K562 (cell line): ENCODE measurements at regions not wholly inside any gene's neighbourhood (a gene's known extent, or its start where the extent isn't known, plus 50 kb on each side); places are given as distances from the start of the nearest gene placed in this dataset.

ENCODE experiments used
- CXXC5 ChIP-seq: fragments of 250-450 bp; sonication (Bioruptor Pico); IDR thresholded peaks from 2 replicates; pipeline ENCODE4 v1.8.0; 2022; ENCODE audit warnings: inconsistent platforms, mild to moderate bottlenecking, moderate library complexity
- ESRRA ChIP-seq: fragments of 450-650 bp; IDR thresholded peaks from 2 replicates; pipeline ENCODE4 v1.6.1; 2014; ENCODE audit warnings: low read depth, mild to moderate bottlenecking, moderate library complexity, borderline replicate concordance
- FOXJ3 ChIP-seq: sonication (generic); formaldehyde crosslinking; IDR thresholded peaks from 2 replicates; pipeline ENCODE4 v1.4.0; 2020; ENCODE audit warnings: mild to moderate bottlenecking, missing genetic modification reagents
- HMG20A ChIP-seq: fragments of 450-650 bp; formaldehyde crosslinking; conservative IDR thresholded peaks from 2 replicates; pipeline ENCODE4 v1.4.0; 2020; ENCODE audit warnings: mild to moderate bottlenecking, mixed read lengths
- KLF1 ChIP-seq: fragments of 450-650 bp; IDR thresholded peaks from 2 replicates; pipeline ENCODE4 v1.6.1; 2016; ENCODE audit warnings: missing genetic modification characterization, missing compliant biosample characterization
- LARP7 ChIP-seq: fragments of 450-650 bp; IDR thresholded peaks from 2 replicates; pipeline ENCODE4 v1.6.1; 2016
- PRPF4 ChIP-seq: fragments of 200-400 bp; formaldehyde crosslinking; IDR thresholded peaks from one replicate; pipeline ENCODE4 v1.6.1; 2017; ENCODE audit warnings: low read length, low read depth, mild to moderate bottlenecking; ENCODE audit not compliant: insufficient read depth, poor library complexity, severe bottlenecking
- ZBTB1 ChIP-seq: sonication (generic); formaldehyde crosslinking; IDR thresholded peaks from 2 replicates; pipeline ENCODE4 v1.8.1; 2023; ENCODE audit warnings: missing genetic modification reagents, low read depth, mild to moderate bottlenecking, borderline replicate concordance
- ZNF311 ChIP-seq: fragments of 250-450 bp; sonication (Bioruptor Pico); IDR thresholded peaks from 2 replicates; pipeline ENCODE4 v1.4.0; 2020; ENCODE audit warnings: mild to moderate bottlenecking, moderate library complexity
- ZNF316 ChIP-seq: fragments of 450-650 bp; IDR thresholded peaks from 2 replicates; pipeline ENCODE4 v1.6.1; 2016
- ZNF408 ChIP-seq: fragments of 250-450 bp; sonication (Bioruptor Pico); IDR thresholded peaks from 2 replicates; pipeline ENCODE4 v1.4.0; 2020; ENCODE audit warnings: low read depth, mild to moderate bottlenecking, moderate library complexity
- TF ChIP-seq, protein P1 (sequence below), 3 experiments: IDR thresholded peaks in 2 of 3; conservative IDR thresholded peaks in 1 of 3; 2 replicates each; pipeline ENCODE4 v1.5.1; 2011 to 2012; ENCODE audit warnings: low read length in 3 of 3, mild to moderate bottlenecking in 3 of 3, control low read depth in 2 of 3, improper control_type of control experiment in 1 of 3, inconsistent platforms in 1 of 3, low read depth in 1 of 3, mixed read lengths in 1 of 3, moderate library complexity in 1 of 3; ENCODE audit not compliant: insufficient read depth in 2 of 3
- TF ChIP-seq, protein P2 (sequence below): sonication (generic); formaldehyde crosslinking; IDR thresholded peaks from 2 replicates; pipeline ENCODE4 v1.5.0; 2020; ENCODE audit warnings: missing genetic modification reagents

DNA sequence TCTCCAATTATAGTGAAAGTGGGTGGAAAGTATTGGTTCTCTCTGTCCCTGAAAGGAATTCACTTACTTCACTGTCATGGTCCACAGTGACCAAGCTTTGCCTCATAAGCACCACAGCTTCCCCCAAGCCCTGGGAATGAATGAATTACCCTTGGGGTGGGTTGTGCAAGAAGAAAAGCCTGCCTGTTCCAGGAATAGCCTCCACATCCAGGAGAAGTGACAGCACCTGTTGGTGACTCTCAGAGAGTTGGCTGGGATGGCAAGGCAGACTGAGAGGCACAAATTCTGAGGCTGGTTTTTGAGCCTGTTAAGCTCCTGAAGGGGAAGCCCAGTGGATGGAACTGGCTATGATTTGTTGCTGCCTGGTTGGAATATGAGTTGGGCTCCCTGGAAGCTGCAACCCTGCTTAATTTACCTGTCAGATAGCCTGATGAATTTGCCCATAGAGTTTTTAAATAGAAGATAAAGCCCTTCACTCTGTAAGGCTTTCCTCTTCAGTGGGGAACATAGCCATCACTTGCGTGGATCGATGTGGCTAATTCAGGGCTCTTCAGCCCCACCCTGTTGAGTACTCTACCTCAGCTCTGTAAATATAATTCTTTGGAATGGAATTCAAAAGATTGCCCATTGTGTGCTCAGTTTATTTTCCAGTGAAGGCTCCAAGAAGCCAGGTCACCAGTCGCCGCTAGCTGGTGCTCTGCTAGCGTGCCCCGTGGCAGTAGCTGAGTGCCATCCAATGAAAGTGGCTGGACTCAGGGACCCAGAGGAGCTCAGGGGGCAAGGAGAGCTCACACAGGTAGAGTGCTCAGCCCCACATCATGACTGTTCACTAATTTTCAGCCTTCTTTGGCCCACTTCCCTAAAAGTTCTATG is 479.3 kb downstream of the IRS1 start:
- TF ChIP-seq ZNF408 (no peak), ESRRA (no peak), HMG20A (CRISPR knock-in tag) (no peak), CXXC5 (CRISPR knock-in tag) (no peak), ZBTB1 (CRISPR knock-in tag) (no peak), FOXJ3 (CRISPR knock-in tag) (no peak), LARP7 (no peak), ZNF316 (no peak), ZNF311 (no peak), KLF1 (tag) (no peak), PRPF4 (no peak)
- TF ChIP-seq, protein P1, sequence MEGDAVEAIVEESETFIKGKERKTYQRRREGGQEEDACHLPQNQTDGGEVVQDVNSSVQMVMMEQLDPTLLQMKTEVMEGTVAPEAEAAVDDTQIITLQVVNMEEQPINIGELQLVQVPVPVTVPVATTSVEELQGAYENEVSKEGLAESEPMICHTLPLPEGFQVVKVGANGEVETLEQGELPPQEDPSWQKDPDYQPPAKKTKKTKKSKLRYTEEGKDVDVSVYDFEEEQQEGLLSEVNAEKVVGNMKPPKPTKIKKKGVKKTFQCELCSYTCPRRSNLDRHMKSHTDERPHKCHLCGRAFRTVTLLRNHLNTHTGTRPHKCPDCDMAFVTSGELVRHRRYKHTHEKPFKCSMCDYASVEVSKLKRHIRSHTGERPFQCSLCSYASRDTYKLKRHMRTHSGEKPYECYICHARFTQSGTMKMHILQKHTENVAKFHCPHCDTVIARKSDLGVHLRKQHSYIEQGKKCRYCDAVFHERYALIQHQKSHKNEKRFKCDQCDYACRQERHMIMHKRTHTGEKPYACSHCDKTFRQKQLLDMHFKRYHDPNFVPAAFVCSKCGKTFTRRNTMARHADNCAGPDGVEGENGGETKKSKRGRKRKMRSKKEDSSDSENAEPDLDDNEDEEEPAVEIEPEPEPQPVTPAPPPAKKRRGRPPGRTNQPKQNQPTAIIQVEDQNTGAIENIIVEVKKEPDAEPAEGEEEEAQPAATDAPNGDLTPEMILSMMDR (IDR thresholded peaks at IDR 0.05 in 2 of 3, conservative IDR thresholded peaks at IDR 0.05 in 1 of 3; ENCODE audit: insufficient read depth in 2 of 3, low read depth in 1 of 3, low read length in 3 of 3), result no peak
- TF ChIP-seq, protein P2, sequence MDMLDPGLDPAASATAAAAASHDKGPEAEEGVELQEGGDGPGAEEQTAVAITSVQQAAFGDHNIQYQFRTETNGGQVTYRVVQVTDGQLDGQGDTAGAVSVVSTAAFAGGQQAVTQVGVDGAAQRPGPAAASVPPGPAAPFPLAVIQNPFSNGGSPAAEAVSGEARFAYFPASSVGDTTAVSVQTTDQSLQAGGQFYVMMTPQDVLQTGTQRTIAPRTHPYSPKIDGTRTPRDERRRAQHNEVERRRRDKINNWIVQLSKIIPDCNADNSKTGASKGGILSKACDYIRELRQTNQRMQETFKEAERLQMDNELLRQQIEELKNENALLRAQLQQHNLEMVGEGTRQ (CRISPR knock-in tag), result no peak
